ENCODE measurements at regions not wholly inside any gene's neighbourhood (a gene's known extent, or its start where the extent isn't known, plus 50 kb on each side); places are given as distances from the start of the nearest gene placed in this dataset.

DNA sequence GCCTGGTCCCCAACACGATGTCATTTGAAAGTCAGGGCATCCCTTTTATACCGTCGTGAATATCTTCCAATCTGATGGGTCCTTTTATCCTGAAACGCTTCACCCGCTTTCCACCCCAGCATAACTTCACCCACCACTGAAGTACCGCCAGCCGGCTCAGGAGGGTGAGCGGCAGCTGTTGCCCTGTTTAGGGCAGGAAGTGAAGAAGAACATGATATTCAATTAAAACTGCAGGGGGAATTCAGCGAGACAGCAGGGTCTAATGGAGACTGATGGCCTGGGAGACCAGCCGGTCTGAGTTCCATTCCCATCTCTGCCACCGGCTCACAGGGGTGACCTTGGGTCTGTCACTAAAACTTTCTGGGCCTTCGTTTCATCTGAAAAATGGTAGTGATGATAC lies 68.2 kb upstream of the EGFLAM start:
- H3K27me3 ChIP-seq = no peaks in the 10 kb centered on the region
- no peak for DNase-seq
- TF ChIP-seq, protein P1, sequence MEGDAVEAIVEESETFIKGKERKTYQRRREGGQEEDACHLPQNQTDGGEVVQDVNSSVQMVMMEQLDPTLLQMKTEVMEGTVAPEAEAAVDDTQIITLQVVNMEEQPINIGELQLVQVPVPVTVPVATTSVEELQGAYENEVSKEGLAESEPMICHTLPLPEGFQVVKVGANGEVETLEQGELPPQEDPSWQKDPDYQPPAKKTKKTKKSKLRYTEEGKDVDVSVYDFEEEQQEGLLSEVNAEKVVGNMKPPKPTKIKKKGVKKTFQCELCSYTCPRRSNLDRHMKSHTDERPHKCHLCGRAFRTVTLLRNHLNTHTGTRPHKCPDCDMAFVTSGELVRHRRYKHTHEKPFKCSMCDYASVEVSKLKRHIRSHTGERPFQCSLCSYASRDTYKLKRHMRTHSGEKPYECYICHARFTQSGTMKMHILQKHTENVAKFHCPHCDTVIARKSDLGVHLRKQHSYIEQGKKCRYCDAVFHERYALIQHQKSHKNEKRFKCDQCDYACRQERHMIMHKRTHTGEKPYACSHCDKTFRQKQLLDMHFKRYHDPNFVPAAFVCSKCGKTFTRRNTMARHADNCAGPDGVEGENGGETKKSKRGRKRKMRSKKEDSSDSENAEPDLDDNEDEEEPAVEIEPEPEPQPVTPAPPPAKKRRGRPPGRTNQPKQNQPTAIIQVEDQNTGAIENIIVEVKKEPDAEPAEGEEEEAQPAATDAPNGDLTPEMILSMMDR (IDR thresholded peaks at IDR 0.05; ENCODE audit: low read depth, low read length) = no peak
- H3K4me1 ChIP-seq = no peaks in the 10 kb centered on the region; the same call in 1 of the 2 replicates
- no peak overlapping the region for H3K4me3 ChIP-seq (ENCODE audit: low read depth, low read length)
- H3K9me3 ChIP-seq = no peaks in the 10 kb centered on the region
- no peaks in the 10 kb centered on the region for H3K36me3 ChIP-seq

DNA sequence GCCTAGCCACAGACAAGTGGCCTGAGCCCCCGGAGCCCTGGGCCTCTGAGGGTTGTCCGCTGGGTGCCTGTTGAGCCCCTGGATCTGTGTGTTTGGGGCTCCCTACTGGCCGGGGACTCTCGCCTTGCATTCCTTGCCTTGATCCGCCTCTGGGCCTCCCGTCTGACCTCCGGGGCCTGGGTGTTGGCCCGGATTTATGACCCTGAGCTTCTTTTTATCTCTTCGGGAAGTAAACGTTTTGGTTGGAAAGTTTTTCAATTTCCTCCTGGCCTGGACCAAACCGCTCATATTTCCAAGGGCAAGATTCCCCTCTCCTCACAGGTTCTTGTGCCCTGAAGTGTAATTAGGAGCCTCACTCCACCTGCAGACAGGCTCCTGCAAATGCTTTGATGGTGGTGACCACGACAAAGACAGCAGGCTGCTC lies 69.3 kb upstream of the EGFLAM start:
- no peaks in the 10 kb centered on the region for H3K27me3 ChIP-seq
- H3K4me3 ChIP-seq (ENCODE audit: low read depth, low read length) = no peak overlapping the region
- TF ChIP-seq, protein P1 (IDR thresholded peaks at IDR 0.05; ENCODE audit: low read depth, low read length) = peak; percentile 11; the same call in 1 of the 2 replicates
- no peaks in the 10 kb centered on the region; the same call in 1 of the 2 replicates for H3K4me1 ChIP-seq
- H3K9me3 ChIP-seq = no peaks in the 10 kb centered on the region
- H3K36me3 ChIP-seq = no peaks in the 10 kb centered on the region
- DNase-seq = no peak

DNA sequence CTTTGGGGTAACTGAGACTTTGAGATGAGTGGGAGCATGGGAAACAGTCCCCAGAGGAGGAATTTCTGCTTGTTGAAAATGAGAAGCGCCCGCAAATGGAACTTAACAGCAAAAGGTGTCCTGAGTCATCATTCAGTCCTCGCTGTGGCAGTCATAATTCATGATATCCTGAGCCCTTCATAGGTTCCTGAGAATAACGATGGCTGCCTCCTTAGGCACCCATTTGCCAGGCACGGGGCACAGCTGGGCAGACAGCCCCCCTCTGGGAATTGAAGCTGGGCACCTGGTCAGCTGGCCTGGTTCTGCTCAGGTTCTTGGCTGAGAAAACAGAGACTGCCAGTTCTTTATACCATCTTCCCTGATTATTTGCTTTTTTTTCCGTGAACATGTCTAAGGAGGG lies 69.8 kb upstream of the EGFLAM start:
- Histone ChIP-seq H3K9me3 (no peaks in the 10 kb centered on the region), H3K36me3 (no peaks in the 10 kb centered on the region), H3K27me3 (no peaks in the 10 kb centered on the region), H3K4me1 (no peaks in the 10 kb centered on the region; the same call in 1 of the 2 replicates), H3K4me3 (ENCODE audit: low read depth, low read length) (no peak overlapping the region)
- TF ChIP-seq, protein P1 (IDR thresholded peaks at IDR 0.05; ENCODE audit: low read depth, low read length) = no peak
- no peak for DNase-seq

DNA sequence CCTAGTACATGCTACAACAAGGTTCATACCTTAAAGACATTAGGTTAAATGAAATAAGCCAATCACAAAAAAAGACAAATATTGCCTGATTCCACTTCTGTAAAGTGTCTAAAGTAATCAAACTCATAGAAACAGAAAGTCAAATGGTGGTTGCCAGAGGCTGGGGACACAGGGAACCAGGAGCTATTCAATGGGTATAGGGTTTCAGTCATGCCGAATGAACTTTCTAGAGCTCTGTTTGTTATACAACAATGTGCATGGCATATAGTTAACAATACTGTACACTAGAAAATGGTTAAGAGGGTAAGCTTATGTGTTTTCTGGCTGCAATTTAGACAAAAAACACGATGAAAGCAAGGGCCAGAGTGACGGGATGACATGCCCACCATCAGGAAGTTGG lies 70.8 kb upstream of the EGFLAM start:
- TF ChIP-seq, protein P1 (IDR thresholded peaks at IDR 0.05; ENCODE audit: low read depth, low read length) = no peak
- Histone ChIP-seq H3K27me3 (no peaks in the 10 kb centered on the region), H3K4me3 (ENCODE audit: low read depth, low read length) (no peak overlapping the region), H3K4me1 (no peaks in the 10 kb centered on the region; the same call in 1 of the 2 replicates), H3K36me3 (no peaks in the 10 kb centered on the region), H3K9me3 (no peaks in the 10 kb centered on the region)
- DNase-seq = no peak

DNA sequence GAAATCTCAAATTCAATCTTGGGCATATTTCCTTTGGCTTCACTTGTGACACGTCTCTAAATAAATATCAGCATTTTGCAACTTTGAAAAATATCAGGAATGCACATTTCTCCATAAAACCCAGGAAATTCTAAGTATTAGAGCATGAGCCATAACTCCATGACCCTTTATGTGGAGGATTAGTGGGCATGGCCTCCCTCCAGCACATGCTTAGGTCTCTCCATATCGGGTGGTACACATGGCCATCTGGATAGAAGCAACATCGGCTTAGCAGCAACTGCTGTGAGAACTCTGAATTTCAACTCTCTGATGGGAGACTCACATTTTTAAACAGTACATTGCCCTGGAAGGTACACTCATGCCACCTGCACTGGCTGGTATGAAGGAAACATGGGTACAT lies 73.7 kb upstream of the EGFLAM start:
- H3K4me1 ChIP-seq = no peaks in the 10 kb centered on the region
- TF ChIP-seq, protein P1 (IDR thresholded peaks at IDR 0.05; ENCODE audit: low read depth, low read length) = no peak
- DNase-seq = no peak
- no peaks in the 10 kb centered on the region for H3K9me3 ChIP-seq
- no peak overlapping the region for H3K4me3 ChIP-seq (ENCODE audit: low read depth, low read length)
- no peaks in the 10 kb centered on the region for H3K27me3 ChIP-seq
- H3K36me3 ChIP-seq = no peaks in the 10 kb centered on the region

DNA sequence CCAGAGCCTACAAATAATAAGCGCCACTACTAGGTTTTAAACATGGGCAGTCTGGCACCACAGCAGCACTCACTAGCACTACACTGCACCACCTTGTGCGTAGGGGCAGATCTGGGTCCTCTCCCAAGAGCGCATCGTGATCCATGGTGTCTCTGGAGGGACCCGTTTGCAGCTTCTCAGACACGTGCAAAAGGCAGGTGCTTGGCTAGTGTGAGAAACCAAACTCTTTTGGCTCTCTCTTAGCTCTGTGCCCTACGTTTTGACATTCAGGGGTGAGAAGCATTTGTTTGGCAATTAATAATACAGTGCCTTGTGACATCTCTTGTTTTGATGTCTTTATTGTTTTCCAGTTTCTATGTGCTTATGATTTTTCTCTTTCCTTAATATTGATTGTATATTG lies 75.4 kb upstream of the EGFLAM start:
- H3K27me3 ChIP-seq = no peaks in the 10 kb centered on the region
- no peaks in the 10 kb centered on the region for H3K9me3 ChIP-seq
- no peak overlapping the region for H3K4me3 ChIP-seq (ENCODE audit: low read depth, low read length)
- H3K4me1 ChIP-seq = no peaks in the 10 kb centered on the region
- DNase-seq = no peak
- TF ChIP-seq, protein P1 (IDR thresholded peaks at IDR 0.05; ENCODE audit: low read depth, low read length) = no peak
- H3K36me3 ChIP-seq = no peaks in the 10 kb centered on the region
